Glomerular visceral epithelial cell (primary cell): ENCODE measurements at regions not wholly inside any gene's neighbourhood (a gene's known extent, or its start where the extent isn't known, plus 50 kb on each side); places are given as distances from the start of the nearest gene placed in this dataset.
A peak's percentile ranks its signal among the peaks of the same experiment; 100 is the strongest.
"Not testable (repeated sequence)": the region's sequence is repeated elsewhere in the genome, so short reads cannot be mapped to it uniquely, and the experiment has no call there.

ENCODE experiments used
- DNase-seq: peaks from one replicate; pipeline ENCODE4 v3.0.0-alpha.2; 2016; ENCODE audit errors: extremely low spot score

GRCh38 chr2:47728551-47728950, 54.4 kb upstream of the MSH6 start:
- DNase-seq, result no peak

- no peak for DNase-seq
Measured at GRCh38 chr2:47727956-47728355, 55.0 kb upstream of the MSH6 start.

- not testable (repeated sequence) for DNase-seq
Measured at GRCh38 chr2:47726978-47727377, 56.0 kb upstream of the MSH6 start.

- DNase-seq, result no peak
Measured at GRCh38 chr2:47725808-47726207, 57.1 kb upstream of the MSH6 start.

GRCh38 chr2:47724221-47724981, 58.5 kb upstream of the MSH6 start:
- peak; percentile 93 for DNase-seq

GRCh38 chr2:47721296-47721695, 61.6 kb upstream of the MSH6 start:
- no peak for DNase-seq

- DNase-seq, result no peak
Measured at GRCh38 chr2:47720559-47720958, 62.4 kb upstream of the MSH6 start.

- peak; percentile 18 for DNase-seq
Measured at GRCh38 chr2:47720036-47720435, 62.9 kb upstream of the MSH6 start.

GRCh38 chr2:47719099-47719498, 63.8 kb upstream of the MSH6 start:
- no peak for DNase-seq

GRCh38 chr2:47716307-47716706, 66.6 kb upstream of the MSH6 start:
- not testable (repeated sequence) for DNase-seq

- no peak for DNase-seq
Measured at GRCh38 chr2:47715552-47715951, 67.4 kb upstream of the MSH6 start.

GRCh38 chr2:47708801-47709499, 74.0 kb upstream of the MSH6 start:
- no peak for DNase-seq

- DNase-seq, result no peak
Measured at GRCh38 chr2:47704287-47704686, 78.7 kb upstream of the MSH6 start.

- no peak for DNase-seq
Measured at GRCh38 chr2:47699533-47700215, 83.3 kb upstream of the MSH6 start.

- DNase-seq, result not testable (repeated sequence)
Measured at GRCh38 chr2:47698436-47698972, 84.4 kb upstream of the MSH6 start.

GRCh38 chr2:47697681-47698435, 85.1 kb upstream of the MSH6 start:
- not testable (repeated sequence) for DNase-seq

GRCh38 chr2:47697000-47697601, 85.8 kb upstream of the MSH6 start:
- DNase-seq, result no peak

GRCh38 chr2:47696478-47696831, 86.5 kb upstream of the MSH6 start:
- no peak for DNase-seq

GRCh38 chr2:47695800-47696477, 87.0 kb upstream of the MSH6 start:
- no peak for DNase-seq

- not testable (repeated sequence) for DNase-seq
Measured at GRCh38 chr2:47694451-47694850, 88.5 kb upstream of the MSH6 start.
